ENCODE measurements at regions not wholly inside any gene's neighbourhood (a gene's known extent, or its start where the extent isn't known, plus 50 kb on each side); places are given as distances from the start of the nearest gene placed in this dataset.

DNA sequence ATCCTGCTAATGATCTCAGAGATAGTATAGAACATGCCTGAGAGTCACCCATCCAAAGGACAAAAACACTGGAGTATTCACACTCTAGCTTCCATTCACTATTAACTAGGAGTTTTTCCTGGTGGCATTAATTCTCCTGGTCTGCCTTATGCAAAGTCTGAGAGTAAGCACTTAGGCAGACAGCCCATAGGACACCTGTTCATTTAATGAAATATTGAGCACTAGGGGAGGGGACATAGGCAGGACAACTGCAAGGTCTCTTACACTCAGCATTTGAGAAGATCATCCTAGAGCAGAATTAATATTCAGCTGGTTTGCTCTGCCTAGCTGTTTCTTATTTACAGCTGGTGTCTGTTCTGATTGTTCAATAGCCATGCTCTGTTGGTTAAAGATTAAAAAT is 508.5 kb downstream of the CENPC start:
- Histone ChIP-seq H3K9me3 (no peaks in the 10 kb centered on the region), H3K4me1 (ENCODE audit: insufficient read depth) (no peaks in the 10 kb centered on the region), H3K27me3 (no peaks in the 10 kb centered on the region), H3K4me3 (no peak overlapping the region), H3K36me3 (no peaks in the 10 kb centered on the region), H3K27ac (no peak overlapping the region)
- DNase-seq: no peak
- intact Hi-C loops (cut with DNase I): no loop called here
- no peak for TF ChIP-seq EP300 (IDR thresholded peaks at IDR 0.05)
- no peak for TF ChIP-seq CTCF (IDR thresholded peaks at IDR 0.05)
- TF ChIP-seq POLR2A (IDR thresholded peaks at IDR 0.05): no peak

GRCh38 chr4:67035986-67036385 is 509.3 kb downstream of the CENPC start:
- intact Hi-C loops (cut with DNase I): no loop called here
- H3K36me3 ChIP-seq: no peaks in the 10 kb centered on the region

GRCh38 chr4:67035501-67035900 is 509.8 kb downstream of the CENPC start:
- intact Hi-C loops (cut with DNase I): no loop called here
- WGBS, 3 donors: 35 to 60% (median 39%) methylated on average over 2 of the region's 2 CpGs
- no peak for DNase-seq

More at GRCh38 chr4:67035986-67036385, 509.3 kb downstream of the CENPC start:
- no peaks in the 10 kb centered on the region for H3K9me3 ChIP-seq
- TF ChIP-seq CTCF (IDR thresholded peaks at IDR 0.05) (no peak), POLR2A (IDR thresholded peaks at IDR 0.05) (no peak), EP300 (IDR thresholded peaks at IDR 0.05) (no peak)
- no peak overlapping the region for H3K4me3 ChIP-seq
- no peak for DNase-seq
- no peaks in the 10 kb centered on the region for H3K27me3 ChIP-seq
- 59 to 83% (median 62%) methylated on average over 1 of the region's 1 CpG for WGBS, 3 donors
- no peak overlapping the region for H3K27ac ChIP-seq
- H3K4me1 ChIP-seq (ENCODE audit: insufficient read depth): no peaks in the 10 kb centered on the region

GRCh38 chr4:67030636-67031035 is 514.7 kb downstream of the CENPC start:
- Histone ChIP-seq H3K4me3 (no peak overlapping the region), H3K4me1 (ENCODE audit: insufficient read depth) (no peaks in the 10 kb centered on the region), H3K27me3 (no peaks in the 10 kb centered on the region), H3K27ac (no peak overlapping the region), H3K36me3 (no peaks in the 10 kb centered on the region), H3K9me3 (no peaks in the 10 kb centered on the region)
- no peak for DNase-seq
- intact Hi-C loops (cut with DNase I): no loop called here
- no peak for TF ChIP-seq EP300 (IDR thresholded peaks at IDR 0.05)
- no peak for TF ChIP-seq CTCF (IDR thresholded peaks at IDR 0.05)
- TF ChIP-seq POLR2A (IDR thresholded peaks at IDR 0.05): no peak

More at GRCh38 chr4:67035501-67035900, 509.8 kb downstream of the CENPC start:
- no peak for TF ChIP-seq POLR2A (IDR thresholded peaks at IDR 0.05)
- TF ChIP-seq EP300 (IDR thresholded peaks at IDR 0.05): no peak
- TF ChIP-seq CTCF (IDR thresholded peaks at IDR 0.05): no peak
- no peak overlapping the region for H3K4me3 ChIP-seq
- H3K9me3 ChIP-seq: no peaks in the 10 kb centered on the region
- H3K27me3 ChIP-seq: no peaks in the 10 kb centered on the region
- H3K4me1 ChIP-seq (ENCODE audit: insufficient read depth): no peaks in the 10 kb centered on the region
- no peaks in the 10 kb centered on the region for H3K36me3 ChIP-seq
- H3K27ac ChIP-seq: no peak overlapping the region

DNA sequence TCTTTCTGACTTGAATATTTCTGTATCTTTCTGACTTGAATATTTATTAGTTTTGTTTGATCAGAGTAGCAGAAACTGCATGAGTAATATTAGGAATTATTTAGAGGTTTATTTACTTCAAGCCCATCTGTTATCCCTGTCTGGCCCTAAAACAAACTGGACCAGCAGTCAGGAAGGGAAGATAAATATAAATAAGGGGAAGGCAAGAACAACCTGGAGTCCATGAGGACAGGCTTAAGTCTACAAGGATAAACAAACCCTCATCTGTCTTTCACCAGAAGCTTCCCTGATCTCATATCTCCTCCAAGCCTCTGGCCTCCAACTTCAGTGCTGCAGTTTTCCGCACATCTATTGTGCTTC is 524.9 kb downstream of the CENPC start:
- TF ChIP-seq CTCF (IDR thresholded peaks at IDR 0.05) (no peak), EP300 (IDR thresholded peaks at IDR 0.05) (no peak), POLR2A (IDR thresholded peaks at IDR 0.05) (no peak)
- DNase-seq: no peak
- Histone ChIP-seq H3K4me3 (no peak overlapping the region), H3K27ac (no peak overlapping the region), H3K36me3 (no peaks in the 10 kb centered on the region), H3K4me1 (ENCODE audit: insufficient read depth) (no peaks in the 10 kb centered on the region), H3K9me3 (no peaks in the 10 kb centered on the region), H3K27me3 (no peaks in the 10 kb centered on the region)
- intact Hi-C loops (cut with DNase I): no loop called here
- 70 to 81% (median 78%) methylated on average over 1 of the region's 1 CpG for WGBS, 3 donors

All from ovary (tissue), 7 donors.